HG03175 (cell line): ENCODE measurements at regions not wholly inside any gene's neighbourhood (a gene's known extent, or its start where the extent isn't known, plus 50 kb on each side); places are given as distances from the start of the nearest gene placed in this dataset.
"Not testable (repeated sequence)": the region's sequence is repeated elsewhere in the genome, so short reads cannot be mapped to it uniquely, and the experiment has no call there.

Experiments used
- ATAC-seq: cut with Tn5 transposase; IDR thresholded peaks from one replicate; pipeline ENCODE4 v1.9.1; 2021; ENCODE audit warnings: mild to moderate bottlenecking, moderate library complexity; ENCODE audit not compliant: unreplicated experiment

DNA sequence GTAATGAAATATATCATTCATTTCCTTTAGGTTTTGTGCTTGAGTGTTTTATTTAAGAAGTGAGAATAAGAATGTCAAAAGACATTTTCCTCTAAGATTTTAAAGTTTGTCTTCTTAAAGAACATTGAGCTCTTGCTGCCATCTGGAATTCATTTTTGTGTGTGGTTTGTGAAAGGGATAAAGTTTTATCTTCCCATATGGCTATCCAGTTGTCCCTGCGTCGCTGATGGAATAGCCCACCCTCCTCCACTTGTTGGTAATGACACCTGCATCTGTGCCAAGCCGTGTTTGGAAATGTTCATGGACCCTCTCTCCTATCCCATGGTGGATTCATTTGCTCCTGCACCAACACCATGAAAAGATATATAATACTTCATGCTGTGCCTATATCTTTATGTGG is 901.5 kb downstream of the BRD1 start:
- no peak for ATAC-seq

DNA sequence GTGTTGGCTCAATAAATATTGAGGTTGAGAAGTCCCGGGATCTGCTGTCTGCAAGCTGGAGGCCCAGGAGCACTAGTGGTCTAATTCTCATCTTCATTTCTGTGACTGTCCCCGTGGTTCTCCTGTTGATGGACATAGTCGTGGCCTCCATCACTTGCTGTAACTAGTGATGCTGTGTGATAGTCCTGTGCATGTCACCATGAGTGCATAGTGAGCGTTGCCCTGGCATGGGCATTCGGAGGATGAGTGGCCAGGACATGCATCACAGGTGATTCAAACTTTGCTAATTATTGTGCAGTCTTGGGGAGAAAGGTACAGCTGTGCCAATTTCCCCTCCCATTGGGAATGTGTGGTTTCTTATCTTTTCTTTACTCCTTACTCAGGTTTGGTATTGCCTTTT is 902.2 kb downstream of the BRD1 start:
- no peak for ATAC-seq

GRCh38 chr22:48923996-48924395 is 903.7 kb downstream of the BRD1 start:
- no peak for ATAC-seq

- ATAC-seq = no peak
These were observed 904.4 kb downstream of the BRD1 start for GRCh38 chr22:48923165-48923865.

DNA sequence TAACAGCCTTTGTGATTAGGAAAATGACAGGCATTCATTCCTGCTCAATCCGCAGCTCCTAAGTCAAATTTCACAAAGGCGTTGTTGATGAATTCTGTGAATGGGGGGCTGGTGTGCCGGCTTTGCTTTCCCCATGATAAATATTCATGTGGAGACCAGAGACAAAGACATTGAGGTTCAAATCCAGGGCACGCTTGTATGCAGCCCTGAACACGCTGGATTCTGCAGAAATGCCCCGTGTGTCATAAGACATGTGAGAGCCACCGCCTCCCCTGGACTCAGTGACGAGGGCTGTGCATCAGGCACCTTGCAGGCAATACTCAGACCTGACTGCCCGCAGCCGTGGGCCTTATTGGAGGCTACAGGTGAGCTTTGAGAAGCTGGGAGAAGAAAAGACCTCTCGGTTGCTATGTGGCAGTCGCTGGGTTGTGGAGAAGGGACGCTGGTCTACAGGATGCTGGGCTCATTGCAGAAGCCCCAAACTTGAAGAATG is 906.2 kb downstream of the BRD1 start:
- no peak for ATAC-seq

DNA sequence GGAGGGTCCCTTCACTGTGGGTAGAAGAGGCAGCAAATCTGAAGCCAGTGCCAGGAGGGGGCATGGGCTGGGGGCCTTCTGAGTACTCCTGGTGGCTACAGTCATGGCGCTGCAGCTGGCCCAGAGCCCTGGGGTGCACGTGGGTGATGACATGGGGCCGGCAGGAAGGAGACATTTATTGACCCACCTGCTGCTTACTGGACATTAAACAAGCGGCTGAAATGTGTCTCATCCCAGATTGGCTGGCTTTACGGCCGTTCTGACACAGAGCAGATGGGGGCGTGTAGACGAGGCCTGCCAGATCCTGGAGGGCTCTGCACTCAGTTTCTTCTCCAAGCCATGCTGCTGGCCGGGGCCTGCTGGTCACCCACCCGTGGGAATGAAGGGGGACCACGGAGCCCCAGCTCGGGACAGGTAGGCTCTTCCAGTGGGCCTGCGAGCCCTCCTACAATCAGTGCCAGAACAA is 906.9 kb downstream of the BRD1 start:
- no peak for ATAC-seq

DNA sequence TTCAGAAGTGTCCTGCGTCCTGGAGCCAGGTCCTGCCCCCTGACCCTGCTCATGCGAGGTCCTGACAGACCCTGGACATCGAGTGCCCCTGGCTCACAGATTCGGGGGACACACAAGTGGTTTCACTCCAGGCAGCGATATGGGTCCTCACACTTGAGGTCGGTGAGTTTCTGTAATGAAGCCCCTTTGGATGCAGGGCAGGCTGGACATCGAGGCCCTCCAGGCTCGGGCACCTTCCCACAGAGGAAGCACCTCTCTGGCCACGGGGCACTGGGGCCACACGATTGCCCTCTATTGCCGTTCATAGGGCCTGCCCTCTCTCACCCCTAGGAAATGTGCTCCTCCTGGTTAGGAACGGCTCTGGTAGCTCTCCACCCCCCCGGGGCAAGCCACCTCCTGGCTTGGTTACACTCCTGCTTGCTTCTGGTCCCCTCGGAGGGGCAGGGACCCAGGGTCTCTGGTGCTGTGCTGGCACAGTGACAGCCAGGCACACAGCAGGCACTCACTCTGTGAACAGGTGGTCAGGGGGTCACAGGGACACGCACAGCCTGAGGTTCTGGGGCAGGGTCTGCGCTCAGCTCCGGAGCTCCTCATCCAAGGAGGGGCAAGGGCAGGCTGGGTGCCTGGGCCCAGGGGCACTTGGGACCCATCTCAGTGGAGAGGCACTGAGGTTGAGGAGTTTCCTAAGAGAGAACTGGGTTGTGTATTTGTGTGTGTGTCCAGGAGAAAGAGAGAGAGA is 907.7 kb downstream of the BRD1 start:
- no peak for ATAC-seq

DNA sequence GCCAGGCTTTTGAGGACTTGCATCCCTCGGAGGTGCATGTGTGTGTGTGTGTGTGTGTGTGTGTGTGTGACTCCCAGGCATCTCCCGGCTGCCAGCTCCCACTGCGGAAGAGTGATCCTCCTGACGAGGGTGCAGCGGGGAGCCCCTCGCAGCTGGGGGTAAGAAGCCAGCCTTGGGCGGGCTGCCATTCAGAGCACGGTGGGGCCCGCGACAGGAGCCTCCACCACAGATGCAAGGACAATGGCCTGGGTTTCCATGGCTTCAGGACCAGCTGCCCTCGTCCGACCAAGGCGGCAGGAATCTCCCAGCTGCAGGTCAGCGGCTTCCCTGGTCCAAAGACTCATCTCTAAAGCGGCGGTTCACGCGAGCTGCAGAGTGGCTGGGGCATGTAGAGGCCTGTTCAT is 908.5 kb downstream of the BRD1 start:
- ATAC-seq = no peak

DNA sequence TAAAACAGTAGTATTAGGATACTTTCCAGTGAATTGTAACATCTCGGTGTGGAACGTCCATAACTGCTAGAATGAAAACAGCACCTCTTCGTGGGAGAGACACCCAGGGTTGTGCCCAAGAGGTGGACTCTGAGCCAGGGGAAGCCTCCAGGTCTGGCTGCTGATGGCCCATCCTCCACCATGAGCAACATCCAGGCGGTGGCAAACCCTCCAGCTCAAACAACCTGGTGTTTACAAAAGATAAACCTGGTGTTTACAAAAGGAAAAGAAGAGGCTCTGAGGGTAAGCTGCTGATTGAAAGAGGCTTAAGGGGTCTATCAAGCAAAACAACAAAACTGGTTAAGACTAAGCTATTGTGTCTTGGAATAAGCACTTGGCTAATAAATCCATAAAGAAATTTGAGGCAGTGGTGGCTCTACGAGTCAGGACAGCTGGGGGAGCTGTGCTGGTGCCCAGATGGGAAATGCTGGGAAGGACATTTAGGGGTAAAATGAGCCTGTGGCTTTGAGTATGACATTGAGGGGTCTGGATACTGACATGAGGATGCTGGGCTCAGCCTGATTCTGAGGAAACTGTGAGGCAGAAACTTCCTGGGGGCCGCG is 909.0 kb downstream of the BRD1 start:
- ATAC-seq = no peak

DNA sequence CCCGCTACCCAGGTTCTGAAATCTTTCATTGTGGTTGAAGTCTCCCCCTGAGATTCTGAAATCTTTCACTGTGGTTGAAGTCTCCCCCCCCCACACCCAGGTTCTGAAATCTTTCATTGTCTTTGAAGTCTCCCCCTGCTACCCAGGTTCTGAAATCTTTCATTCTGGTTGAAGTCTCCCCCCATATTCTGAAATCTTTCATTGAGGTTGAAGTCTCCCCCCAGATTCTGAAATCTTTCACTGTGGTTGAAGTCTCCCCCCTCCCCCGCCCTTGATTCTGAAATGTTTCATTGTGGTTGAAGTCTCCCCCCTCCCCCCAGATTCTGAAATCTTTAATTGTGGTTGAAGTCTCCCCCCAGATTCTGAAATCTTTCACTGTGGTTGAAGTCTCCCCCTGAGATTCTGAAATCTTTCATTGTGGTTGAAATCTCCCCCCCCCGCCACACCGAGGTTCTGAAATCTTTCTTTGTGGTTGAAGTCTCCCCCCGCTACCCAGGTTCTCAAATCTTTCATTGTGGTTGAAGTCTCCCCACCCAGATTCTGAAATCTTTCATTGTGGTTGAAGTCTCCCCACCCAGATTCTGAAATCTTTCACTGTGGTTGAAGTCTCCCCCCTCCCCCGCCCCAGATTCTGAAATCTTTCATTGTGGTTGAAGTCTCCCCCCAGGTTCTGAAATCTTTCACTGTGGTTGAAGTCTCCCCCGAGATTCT is 915.2 kb downstream of the BRD1 start:
- not testable (repeated sequence) for ATAC-seq

GRCh38 chr22:48911647-48912046 is 916.0 kb downstream of the BRD1 start:
- not testable (repeated sequence) for ATAC-seq

GRCh38 chr22:48911067-48911466 is 916.6 kb downstream of the BRD1 start:
- ATAC-seq = not testable (repeated sequence)

DNA sequence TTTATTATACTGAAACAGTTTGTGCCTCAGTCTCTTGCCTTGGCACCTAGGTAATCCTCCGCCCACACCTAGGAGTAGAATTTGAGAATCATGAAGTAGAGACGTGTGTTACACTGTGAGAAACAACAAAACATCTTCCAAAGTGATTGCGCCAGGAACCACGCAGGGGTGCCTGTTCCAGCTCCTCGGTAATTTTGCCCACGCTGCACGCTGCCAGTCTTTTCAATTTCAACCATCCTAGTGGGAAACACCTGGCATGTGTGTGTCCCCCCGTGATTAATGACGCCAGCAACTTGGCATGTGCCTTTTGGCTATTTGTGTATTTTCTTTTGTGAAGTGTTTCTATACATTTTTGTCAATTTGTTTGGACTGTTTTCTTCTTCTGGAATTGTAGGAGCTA is 919.1 kb downstream of the BRD1 start:
- ATAC-seq = no peak

DNA sequence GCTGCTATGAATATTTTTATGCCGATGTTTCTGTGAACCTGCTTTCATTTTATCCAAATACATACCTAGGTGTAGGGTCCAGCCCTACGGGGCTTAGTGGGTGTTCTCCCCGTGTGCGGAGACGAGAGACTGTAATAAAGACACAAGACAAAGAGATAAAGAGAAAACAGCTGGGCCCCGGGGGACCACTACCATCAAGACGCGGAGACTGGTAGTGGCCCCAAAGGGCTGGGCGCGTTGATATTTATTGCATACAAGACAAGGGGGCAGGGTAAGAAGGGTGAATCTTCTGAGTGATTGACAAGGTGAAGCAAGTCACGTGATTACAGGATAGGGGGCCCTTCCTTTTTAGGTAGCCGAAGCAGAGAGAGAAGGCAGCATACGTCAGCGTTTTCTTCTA is 920.1 kb downstream of the BRD1 start:
- no peak for ATAC-seq

DNA sequence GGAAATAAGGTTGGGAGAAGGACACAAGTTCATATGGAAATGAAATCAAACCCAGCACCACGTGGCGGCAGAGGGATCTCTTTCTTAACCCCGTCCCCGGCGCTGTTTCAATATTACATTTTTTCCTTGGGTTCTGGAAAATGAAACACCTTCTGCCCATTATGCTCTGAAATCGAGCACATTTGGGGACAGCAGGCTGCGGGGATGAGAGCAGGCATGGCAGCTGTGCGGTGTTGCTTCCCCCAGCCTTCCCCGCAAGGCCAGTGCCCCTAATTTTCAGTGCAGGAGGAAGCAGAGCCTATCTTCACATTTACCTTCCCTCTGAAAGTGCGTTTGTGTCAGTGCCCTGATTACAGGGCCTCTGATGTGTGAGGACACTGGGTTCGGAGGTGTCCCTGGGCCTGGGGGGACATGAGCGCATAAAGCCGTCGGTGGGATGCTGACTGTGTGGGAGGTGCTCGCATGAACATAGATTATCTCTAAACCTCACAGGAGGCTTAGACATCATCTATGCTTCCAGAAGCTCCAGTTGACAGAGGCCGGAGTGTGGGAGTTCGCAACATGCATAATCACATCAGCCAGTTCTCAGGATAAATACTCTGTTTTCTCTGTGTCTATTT is 921.3 kb downstream of the BRD1 start:
- no peak for ATAC-seq

DNA sequence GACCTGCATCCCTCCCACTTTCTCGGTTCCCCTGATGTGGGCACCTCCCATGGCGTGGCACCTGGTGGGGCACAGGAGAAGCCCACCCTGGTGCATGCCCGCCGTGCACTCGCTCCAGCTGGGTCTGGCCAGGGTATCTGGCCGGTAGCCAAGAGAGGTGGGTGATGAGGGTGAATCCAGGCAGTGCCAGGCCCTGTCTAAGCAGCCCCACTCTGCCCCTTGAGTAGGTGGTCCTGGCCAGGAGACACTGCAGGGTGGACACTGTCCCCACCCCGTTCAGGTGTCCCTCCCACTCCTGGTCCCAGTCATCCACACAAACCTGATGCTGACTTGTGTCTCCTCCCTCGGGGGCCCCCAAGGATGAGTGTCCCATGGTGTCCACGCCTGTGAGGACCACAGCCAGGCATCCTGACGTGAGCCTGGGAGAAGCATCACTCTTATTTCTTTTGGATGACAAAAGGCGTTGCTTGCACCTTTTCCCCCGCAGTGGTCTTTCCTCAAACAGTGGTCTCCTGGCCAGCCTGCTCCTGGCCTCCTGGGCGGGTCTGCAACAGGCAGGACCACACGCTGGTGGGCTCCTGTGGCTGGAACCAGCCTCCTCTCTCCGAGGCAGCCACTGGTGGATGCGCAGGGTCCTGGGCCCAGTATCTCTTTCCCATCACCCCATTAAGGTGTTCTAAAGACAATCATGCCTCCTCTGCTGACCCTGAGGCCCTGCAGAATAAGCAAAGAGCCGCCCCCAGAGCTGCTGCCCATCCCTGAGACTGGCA is 922.3 kb downstream of the BRD1 start:
- no peak for ATAC-seq

DNA sequence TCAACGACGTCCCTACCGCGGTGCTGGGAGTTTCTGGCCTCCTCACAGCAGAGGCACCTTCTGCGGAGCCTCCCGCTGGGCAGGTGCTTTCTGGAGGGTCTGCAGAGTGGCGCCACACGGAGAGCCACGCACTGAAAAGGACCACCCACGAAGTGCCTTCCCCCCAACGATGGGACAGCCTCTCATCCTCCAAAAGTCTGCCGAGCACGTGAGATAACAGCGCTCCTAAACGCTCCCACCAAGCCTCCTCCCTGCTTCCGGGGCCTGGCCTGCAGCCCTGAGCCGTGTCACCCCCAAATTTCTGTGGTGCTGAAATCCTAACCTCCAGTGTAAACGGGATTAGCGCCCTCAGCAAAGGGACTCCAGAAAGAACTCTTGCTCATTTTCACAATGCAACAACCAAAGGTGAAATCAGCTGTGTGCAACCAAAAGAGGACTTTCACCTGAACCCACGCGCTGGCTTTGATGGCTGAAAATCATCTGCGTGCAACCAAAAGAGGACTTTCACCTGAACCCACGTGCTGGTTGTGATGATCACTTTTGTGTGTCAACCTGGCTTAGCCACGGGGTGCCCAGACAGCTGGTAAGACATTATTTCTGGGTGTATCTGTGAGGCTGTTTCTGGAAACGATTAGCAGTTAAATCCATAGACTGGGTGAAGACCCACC is 924.6 kb downstream of the BRD1 start:
- no peak for ATAC-seq

- no peak for ATAC-seq
These were observed 925.4 kb downstream of the BRD1 start for GRCh38 chr22:48902001-48902869.

DNA sequence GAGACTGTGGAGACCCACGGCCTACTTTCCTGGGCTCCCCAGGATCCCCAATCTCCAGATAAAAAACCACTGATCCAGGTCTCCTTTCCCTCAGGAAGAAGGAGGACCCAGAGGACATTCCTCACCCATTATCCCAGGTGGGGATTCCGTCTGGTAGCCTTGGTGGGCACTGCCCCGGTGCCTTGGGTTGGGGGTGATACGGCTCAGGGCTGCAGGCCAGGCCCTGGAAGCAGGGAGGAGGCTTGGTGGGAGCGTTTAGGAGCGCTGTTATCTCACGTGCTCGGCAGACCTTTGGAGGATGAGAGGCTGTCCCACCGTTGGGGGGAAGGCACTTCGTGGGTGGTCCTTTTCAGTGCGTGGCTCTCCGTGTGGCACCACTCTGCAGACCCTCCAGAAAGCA is 926.3 kb downstream of the BRD1 start:
- no peak for ATAC-seq
